WTC11 (cell line): ENCODE measurements at regions not wholly inside any gene's neighbourhood (a gene's known extent, or its start where the extent isn't known, plus 50 kb on each side); places are given as distances from the start of the nearest gene placed in this dataset.

ENCODE experiments used
- ATAC-seq: fragments of 200-7000 bp; cut with Tn5 transposase; 2 replicates; pipeline ENCODE4 v1.10.0; 2021; ENCODE audit warnings: mild to moderate bottlenecking, moderate library complexity
- CTCF ChIA-PET: fragments of 300-600 bp; sonication (Branson Sonifier 250); formaldehyde crosslinking; loops from one replicate; lab custom pipeline; 2021; ENCODE audit warnings: antibody characterized with exemption; lab: Charles Lee
- POLR2A ChIA-PET: fragments of 350-600 bp; sonication (Branson Sonifier 250); formaldehyde crosslinking; loops from one replicate; lab custom pipeline; 2021; ENCODE audit warnings: antibody characterized with exemption; lab: Charles Lee
- DNase-seq: peaks from one replicate; pipeline ENCODE4 v3.0.0; 2021; ENCODE audit warnings: low spot score
- H3K27ac Mint-ChIP-seq: 2 replicates; pipeline ENCODE4 v1.8.0; 2021; ENCODE audit warnings: mixed read lengths
- H3K27me3 Mint-ChIP-seq: 2 replicates; pipeline ENCODE4 v1.8.0; 2021; ENCODE audit warnings: low read depth, mild to moderate bottlenecking, moderate library complexity, mixed read lengths
- H3K36me3 Mint-ChIP-seq: 2 replicates; pipeline ENCODE4 v1.8.0; 2021; ENCODE audit warnings: mixed read lengths
- H3K4me1 Mint-ChIP-seq: 2 replicates; pipeline ENCODE4 v1.8.0; 2022; ENCODE audit warnings: mixed read lengths
- H3K4me3 Mint-ChIP-seq: 2 replicates; pipeline ENCODE4 v1.8.0; 2021; ENCODE audit warnings: mild to moderate bottlenecking, moderate library complexity, mixed read lengths
- H3K9me3 Mint-ChIP-seq: 2 replicates; pipeline ENCODE4 v1.8.0; 2021; ENCODE audit warnings: mixed read lengths
- CBFB ChIP-seq: sonication (generic); formaldehyde crosslinking; IDR thresholded peaks from 2 replicates; pipeline ENCODE4 v1.8.1; 2022; ENCODE audit warnings: mild to moderate bottlenecking, low read depth, missing genetic modification reagents
- ESRRA ChIP-seq: sonication (generic); formaldehyde crosslinking; IDR thresholded peaks from 2 replicates; pipeline ENCODE4 v1.8.1; 2022; ENCODE audit warnings: mild to moderate bottlenecking, missing genetic modification reagents, borderline replicate concordance
- GRHL2 ChIP-seq: fragments of 250-450 bp; sonication (Bioruptor Pico); IDR thresholded peaks from 2 replicates; pipeline ENCODE4 v1.8.0; 2022; ENCODE audit warnings: mild to moderate bottlenecking, moderate library complexity; ENCODE audit not compliant: insufficient replicate concordance, severe bottlenecking
- NFYB ChIP-seq: sonication (generic); formaldehyde crosslinking; conservative IDR thresholded peaks from 2 replicates; pipeline ENCODE4 v1.8.0; 2022; ENCODE audit warnings: low read depth, missing genetic modification reagents
- NR3C1 ChIP-seq: sonication (generic); formaldehyde crosslinking; conservative IDR thresholded peaks from 2 replicates; pipeline ENCODE4 v1.8.1; 2023; ENCODE audit warnings: low read depth, mild to moderate bottlenecking, missing genetic modification reagents
- RELA ChIP-seq: sonication (generic); formaldehyde crosslinking; IDR thresholded peaks from 2 replicates; pipeline ENCODE4 v1.8.1; 2022; ENCODE audit warnings: missing genetic modification reagents, mild to moderate bottlenecking, borderline replicate concordance
- SMAD3 ChIP-seq: sonication (generic); formaldehyde crosslinking; IDR thresholded peaks from 2 replicates; pipeline ENCODE4 v1.8.0; 2022; ENCODE audit warnings: missing genetic modification reagents, mild to moderate bottlenecking, borderline replicate concordance
- SOX15 ChIP-seq: fragments of 250-450 bp; sonication (Bioruptor Pico); IDR thresholded peaks from 2 replicates; pipeline ENCODE4 v1.9.0; 2021; ENCODE audit warnings: mild to moderate bottlenecking
- TEAD4 ChIP-seq: sonication (generic); formaldehyde crosslinking; IDR thresholded peaks from 2 replicates; pipeline ENCODE4 v1.8.0; 2022; ENCODE audit warnings: mild to moderate bottlenecking, missing genetic modification reagents
- TF ChIP-seq, protein P1 (sequence below): sonication (generic); formaldehyde crosslinking; IDR thresholded peaks from 2 replicates; pipeline ENCODE4 v1.8.0; 2022; ENCODE audit warnings: missing genetic modification reagents
- TF ChIP-seq, protein P2 (sequence below): sonication (generic); formaldehyde crosslinking; conservative IDR thresholded peaks from 2 replicates; pipeline ENCODE4 v1.8.1; 2023; ENCODE audit warnings: mild to moderate bottlenecking, low read depth, missing genetic modification reagents, moderate library complexity
- TF ChIP-seq, protein P3 (sequence below): fragments of 200-600 bp; IDR thresholded peaks from 2 replicates; pipeline ENCODE4 v1.8.0; 2022; ENCODE audit warnings: antibody characterized with exemption
- TF ChIP-seq, protein P4 (sequence below): sonication (generic); formaldehyde crosslinking; IDR thresholded peaks from 2 replicates; pipeline ENCODE4 v1.8.1; 2022; ENCODE audit warnings: low read depth, missing genetic modification reagents, borderline replicate concordance
- TF ChIP-seq, protein P5 (sequence below): sonication (generic); formaldehyde crosslinking; IDR thresholded peaks from 2 replicates; pipeline ENCODE4 v1.8.1; 2023; ENCODE audit warnings: mild to moderate bottlenecking, missing genetic modification reagents, moderate library complexity
- TF ChIP-seq, protein P6 (sequence below): sonication (generic); formaldehyde crosslinking; IDR thresholded peaks from 2 replicates; pipeline ENCODE4 v1.8.1; 2023; ENCODE audit warnings: mild to moderate bottlenecking, missing genetic modification reagents

DNA sequence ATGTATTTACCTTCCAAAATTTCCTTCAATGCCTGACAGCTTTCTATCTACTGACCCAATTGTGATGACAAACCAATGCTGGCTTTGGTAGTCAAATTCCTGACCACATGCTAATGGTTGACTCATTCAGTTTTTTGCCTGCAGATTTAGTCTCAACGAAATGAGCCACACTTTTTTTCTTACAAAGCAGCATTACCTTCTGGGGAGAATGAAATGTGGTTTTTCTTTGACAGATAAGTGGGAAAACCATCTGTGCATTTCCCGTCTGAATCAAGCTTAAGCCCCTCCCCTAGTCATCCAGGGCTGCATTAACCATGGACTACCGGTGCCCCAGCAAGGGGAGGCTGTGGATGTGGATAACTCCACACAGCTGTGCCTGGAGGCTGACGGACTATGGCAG is 99.6 kb upstream of the TAF11L2 start:
- ATAC-seq: no peak
- peaks cover 56% of the 10 kb centered on the region for H3K27me3 Mint-ChIP-seq
- H3K9me3 Mint-ChIP-seq: peaks cover 18% of the 10 kb centered on the region
- no peak overlapping the region for H3K27ac Mint-ChIP-seq
- DNase-seq: no peak
- H3K4me1 Mint-ChIP-seq: peaks cover 54% of the 10 kb centered on the region
- POLR2A ChIA-PET: no interaction called here
- no peak for TF ChIP-seq ESRRA
- TF ChIP-seq TEAD4 (CRISPR knock-in tag): no peak
- TF ChIP-seq, protein P1, sequence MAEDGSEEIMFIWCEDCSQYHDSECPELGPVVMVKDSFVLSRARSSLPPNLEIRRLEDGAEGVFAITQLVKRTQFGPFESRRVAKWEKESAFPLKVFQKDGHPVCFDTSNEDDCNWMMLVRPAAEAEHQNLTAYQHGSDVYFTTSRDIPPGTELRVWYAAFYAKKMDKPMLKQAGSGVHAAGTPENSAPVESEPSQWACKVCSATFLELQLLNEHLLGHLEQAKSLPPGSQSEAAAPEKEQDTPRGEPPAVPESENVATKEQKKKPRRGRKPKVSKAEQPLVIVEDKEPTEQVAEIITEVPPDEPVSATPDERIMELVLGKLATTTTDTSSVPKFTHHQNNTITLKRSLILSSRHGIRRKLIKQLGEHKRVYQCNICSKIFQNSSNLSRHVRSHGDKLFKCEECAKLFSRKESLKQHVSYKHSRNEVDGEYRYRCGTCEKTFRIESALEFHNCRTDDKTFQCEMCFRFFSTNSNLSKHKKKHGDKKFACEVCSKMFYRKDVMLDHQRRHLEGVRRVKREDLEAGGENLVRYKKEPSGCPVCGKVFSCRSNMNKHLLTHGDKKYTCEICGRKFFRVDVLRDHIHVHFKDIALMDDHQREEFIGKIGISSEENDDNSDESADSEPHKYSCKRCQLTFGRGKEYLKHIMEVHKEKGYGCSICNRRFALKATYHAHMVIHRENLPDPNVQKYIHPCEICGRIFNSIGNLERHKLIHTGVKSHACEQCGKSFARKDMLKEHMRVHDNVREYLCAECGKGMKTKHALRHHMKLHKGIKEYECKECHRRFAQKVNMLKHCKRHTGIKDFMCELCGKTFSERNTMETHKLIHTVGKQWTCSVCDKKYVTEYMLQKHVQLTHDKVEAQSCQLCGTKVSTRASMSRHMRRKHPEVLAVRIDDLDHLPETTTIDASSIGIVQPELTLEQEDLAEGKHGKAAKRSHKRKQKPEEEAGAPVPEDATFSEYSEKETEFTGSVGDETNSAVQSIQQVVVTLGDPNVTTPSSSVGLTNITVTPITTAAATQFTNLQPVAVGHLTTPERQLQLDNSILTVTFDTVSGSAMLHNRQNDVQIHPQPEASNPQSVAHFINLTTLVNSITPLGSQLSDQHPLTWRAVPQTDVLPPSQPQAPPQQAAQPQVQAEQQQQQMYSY (CRISPR knock-in tag): no peak
- no peak for TF ChIP-seq SMAD3
- TF ChIP-seq, protein P2, sequence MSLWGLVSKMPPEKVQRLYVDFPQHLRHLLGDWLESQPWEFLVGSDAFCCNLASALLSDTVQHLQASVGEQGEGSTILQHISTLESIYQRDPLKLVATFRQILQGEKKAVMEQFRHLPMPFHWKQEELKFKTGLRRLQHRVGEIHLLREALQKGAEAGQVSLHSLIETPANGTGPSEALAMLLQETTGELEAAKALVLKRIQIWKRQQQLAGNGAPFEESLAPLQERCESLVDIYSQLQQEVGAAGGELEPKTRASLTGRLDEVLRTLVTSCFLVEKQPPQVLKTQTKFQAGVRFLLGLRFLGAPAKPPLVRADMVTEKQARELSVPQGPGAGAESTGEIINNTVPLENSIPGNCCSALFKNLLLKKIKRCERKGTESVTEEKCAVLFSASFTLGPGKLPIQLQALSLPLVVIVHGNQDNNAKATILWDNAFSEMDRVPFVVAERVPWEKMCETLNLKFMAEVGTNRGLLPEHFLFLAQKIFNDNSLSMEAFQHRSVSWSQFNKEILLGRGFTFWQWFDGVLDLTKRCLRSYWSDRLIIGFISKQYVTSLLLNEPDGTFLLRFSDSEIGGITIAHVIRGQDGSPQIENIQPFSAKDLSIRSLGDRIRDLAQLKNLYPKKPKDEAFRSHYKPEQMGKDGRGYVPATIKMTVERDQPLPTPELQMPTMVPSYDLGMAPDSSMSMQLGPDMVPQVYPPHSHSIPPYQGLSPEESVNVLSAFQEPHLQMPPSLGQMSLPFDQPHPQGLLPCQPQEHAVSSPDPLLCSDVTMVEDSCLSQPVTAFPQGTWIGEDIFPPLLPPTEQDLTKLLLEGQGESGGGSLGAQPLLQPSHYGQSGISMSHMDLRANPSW (CRISPR knock-in tag): no peak
- TF ChIP-seq CBFB (CRISPR knock-in tag): no peak
- TF ChIP-seq NFYB (CRISPR knock-in tag): no peak
- TF ChIP-seq, protein P3, sequence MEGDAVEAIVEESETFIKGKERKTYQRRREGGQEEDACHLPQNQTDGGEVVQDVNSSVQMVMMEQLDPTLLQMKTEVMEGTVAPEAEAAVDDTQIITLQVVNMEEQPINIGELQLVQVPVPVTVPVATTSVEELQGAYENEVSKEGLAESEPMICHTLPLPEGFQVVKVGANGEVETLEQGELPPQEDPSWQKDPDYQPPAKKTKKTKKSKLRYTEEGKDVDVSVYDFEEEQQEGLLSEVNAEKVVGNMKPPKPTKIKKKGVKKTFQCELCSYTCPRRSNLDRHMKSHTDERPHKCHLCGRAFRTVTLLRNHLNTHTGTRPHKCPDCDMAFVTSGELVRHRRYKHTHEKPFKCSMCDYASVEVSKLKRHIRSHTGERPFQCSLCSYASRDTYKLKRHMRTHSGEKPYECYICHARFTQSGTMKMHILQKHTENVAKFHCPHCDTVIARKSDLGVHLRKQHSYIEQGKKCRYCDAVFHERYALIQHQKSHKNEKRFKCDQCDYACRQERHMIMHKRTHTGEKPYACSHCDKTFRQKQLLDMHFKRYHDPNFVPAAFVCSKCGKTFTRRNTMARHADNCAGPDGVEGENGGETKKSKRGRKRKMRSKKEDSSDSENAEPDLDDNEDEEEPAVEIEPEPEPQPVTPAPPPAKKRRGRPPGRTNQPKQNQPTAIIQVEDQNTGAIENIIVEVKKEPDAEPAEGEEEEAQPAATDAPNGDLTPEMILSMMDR: no peak
- TF ChIP-seq, protein P4, sequence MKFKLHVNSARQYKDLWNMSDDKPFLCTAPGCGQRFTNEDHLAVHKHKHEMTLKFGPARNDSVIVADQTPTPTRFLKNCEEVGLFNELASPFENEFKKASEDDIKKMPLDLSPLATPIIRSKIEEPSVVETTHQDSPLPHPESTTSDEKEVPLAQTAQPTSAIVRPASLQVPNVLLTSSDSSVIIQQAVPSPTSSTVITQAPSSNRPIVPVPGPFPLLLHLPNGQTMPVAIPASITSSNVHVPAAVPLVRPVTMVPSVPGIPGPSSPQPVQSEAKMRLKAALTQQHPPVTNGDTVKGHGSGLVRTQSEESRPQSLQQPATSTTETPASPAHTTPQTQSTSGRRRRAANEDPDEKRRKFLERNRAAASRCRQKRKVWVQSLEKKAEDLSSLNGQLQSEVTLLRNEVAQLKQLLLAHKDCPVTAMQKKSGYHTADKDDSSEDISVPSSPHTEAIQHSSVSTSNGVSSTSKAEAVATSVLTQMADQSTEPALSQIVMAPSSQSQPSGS (CRISPR knock-in tag): no peak
- no peak for TF ChIP-seq NR3C1 (CRISPR knock-in tag)
- no peak for TF ChIP-seq RELA (CRISPR knock-in tag)
- TF ChIP-seq GRHL2 (CRISPR knock-in tag): no peak
- no peak for TF ChIP-seq SOX15 (CRISPR knock-in tag)
- TF ChIP-seq, protein P5, sequence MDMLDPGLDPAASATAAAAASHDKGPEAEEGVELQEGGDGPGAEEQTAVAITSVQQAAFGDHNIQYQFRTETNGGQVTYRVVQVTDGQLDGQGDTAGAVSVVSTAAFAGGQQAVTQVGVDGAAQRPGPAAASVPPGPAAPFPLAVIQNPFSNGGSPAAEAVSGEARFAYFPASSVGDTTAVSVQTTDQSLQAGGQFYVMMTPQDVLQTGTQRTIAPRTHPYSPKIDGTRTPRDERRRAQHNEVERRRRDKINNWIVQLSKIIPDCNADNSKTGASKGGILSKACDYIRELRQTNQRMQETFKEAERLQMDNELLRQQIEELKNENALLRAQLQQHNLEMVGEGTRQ (CRISPR knock-in tag): no peak
- TF ChIP-seq, protein P6, sequence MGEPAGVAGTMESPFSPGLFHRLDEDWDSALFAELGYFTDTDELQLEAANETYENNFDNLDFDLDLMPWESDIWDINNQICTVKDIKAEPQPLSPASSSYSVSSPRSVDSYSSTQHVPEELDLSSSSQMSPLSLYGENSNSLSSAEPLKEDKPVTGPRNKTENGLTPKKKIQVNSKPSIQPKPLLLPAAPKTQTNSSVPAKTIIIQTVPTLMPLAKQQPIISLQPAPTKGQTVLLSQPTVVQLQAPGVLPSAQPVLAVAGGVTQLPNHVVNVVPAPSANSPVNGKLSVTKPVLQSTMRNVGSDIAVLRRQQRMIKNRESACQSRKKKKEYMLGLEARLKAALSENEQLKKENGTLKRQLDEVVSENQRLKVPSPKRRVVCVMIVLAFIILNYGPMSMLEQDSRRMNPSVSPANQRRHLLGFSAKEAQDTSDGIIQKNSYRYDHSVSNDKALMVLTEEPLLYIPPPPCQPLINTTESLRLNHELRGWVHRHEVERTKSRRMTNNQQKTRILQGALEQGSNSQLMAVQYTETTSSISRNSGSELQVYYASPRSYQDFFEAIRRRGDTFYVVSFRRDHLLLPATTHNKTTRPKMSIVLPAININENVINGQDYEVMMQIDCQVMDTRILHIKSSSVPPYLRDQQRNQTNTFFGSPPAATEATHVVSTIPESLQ (CRISPR knock-in tag): no peak
- TF ChIP-seq, all 79 proteins: peak for 0
- H3K36me3 Mint-ChIP-seq: peaks cover 21% of the 10 kb centered on the region
- H3K4me3 Mint-ChIP-seq: no peak overlapping the region
- CTCF ChIA-PET: no interaction called here
